Common myeloid progenitor, CD34-positive (primary cell): ENCODE measurements at regions not wholly inside any gene's neighbourhood (a gene's known extent, or its start where the extent isn't known, plus 50 kb on each side); places are given as distances from the start of the nearest gene placed in this dataset.

ENCODE experiments used
- CTCF ChIA-PET: fragments of 350-600 bp; sonication (Branson Sonifier 250); formaldehyde crosslinking; loops from one replicate; lab custom pipeline; 2021; ENCODE audit warnings: antibody characterized with exemption; lab: Charles Lee
- POLR2A ChIA-PET: fragments of 350-600 bp; sonication (Branson Sonifier 250); formaldehyde crosslinking; loops from one replicate; lab custom pipeline; 2021; ENCODE audit warnings: antibody characterized with exemption; lab: Charles Lee
- DNase-seq, 3 donors: peaks; one replicate each; pipeline versions ENCODE4 v3.0.0 to v3.0.0-alpha.2; 2013
- H3K27ac ChIP-seq, 2 experiments: 1 replicate in 1 of 2; 2 replicates in 1 of 2; pipeline ENCODE4 v1.7.0; 2013; ENCODE audit warnings: inconsistent platforms in 2 of 2, low read length in 2 of 2, mild to moderate bottlenecking in 2 of 2, low read depth in 1 of 2, moderate library complexity in 1 of 2; ENCODE audit not compliant: severe bottlenecking in 2 of 2, insufficient read depth in 1 of 2, poor library complexity in 1 of 2
- H3K27me3 ChIP-seq, 5 experiments: replicated peaks in 2 of 5; 1 replicate in 3 of 5; 2 replicates in 2 of 5; pipeline versions ENCODE4 v1.6.1 to v1.7.0; 2013; ENCODE audit warnings: low read length in 4 of 5, mild to moderate bottlenecking in 2 of 5, moderate library complexity in 2 of 5, inconsistent platforms in 1 of 5; ENCODE audit not compliant: insufficient read depth in 5 of 5, control insufficient read depth in 4 of 5
- H3K36me3 ChIP-seq, 4 experiments: 1 replicate in 2 of 4; 2 replicates in 2 of 4; pipeline versions ENCODE4 v1.6.1 to v1.7.0; 2013; ENCODE audit warnings: low read length in 3 of 4, control low read depth in 1 of 4, mild to moderate bottlenecking in 1 of 4; ENCODE audit not compliant: control insufficient read depth in 4 of 4, insufficient read depth in 4 of 4
- H3K4me1 ChIP-seq, 4 experiments: 1 replicate in 3 of 4; 2 replicates in 1 of 4; pipeline versions ENCODE4 v1.6.1 to v1.7.1; 2013; ENCODE audit warnings: low read length in 3 of 4, mild to moderate bottlenecking in 3 of 4, control low read depth in 1 of 4, inconsistent platforms in 1 of 4, moderate library complexity in 1 of 4; ENCODE audit not compliant: control insufficient read depth in 4 of 4, insufficient read depth in 4 of 4; ENCODE audit errors: control extremely low read depth in 1 of 4
- H3K4me3 ChIP-seq, 7 experiments: 1 replicate in 4 of 7; 2 replicates in 3 of 7; pipeline versions ENCODE4 v1.5.1 to v1.7.0; 2013; ENCODE audit warnings: mild to moderate bottlenecking in 7 of 7, low read length in 6 of 7, moderate library complexity in 6 of 7, inconsistent platforms in 2 of 7, low read depth in 2 of 7, control low read depth in 1 of 7; ENCODE audit not compliant: insufficient read depth in 4 of 7, control insufficient read depth in 1 of 7; ENCODE audit errors: extremely low read depth in 1 of 7
- H3K9me3 ChIP-seq, 5 experiments: 1 replicate in 4 of 5; 2 replicates in 1 of 5; pipeline versions ENCODE4 v1.6.1 to v1.7.1; 2013; ENCODE audit warnings: low read length in 4 of 5, mild to moderate bottlenecking in 2 of 5, inconsistent platforms in 1 of 5, low read depth in 1 of 5, moderate library complexity in 1 of 5; ENCODE audit not compliant: control insufficient read depth in 4 of 5, insufficient read depth in 2 of 5; ENCODE audit errors: control extremely low read depth in 1 of 5
- WGBS: methylation state at CpG from one replicate; pipeline ENCODE4 v1.1.5; 2013; ENCODE audit not compliant: insufficient coverage; 5-methylcytosine and 5-hydroxymethylcytosine counted together

DNA sequence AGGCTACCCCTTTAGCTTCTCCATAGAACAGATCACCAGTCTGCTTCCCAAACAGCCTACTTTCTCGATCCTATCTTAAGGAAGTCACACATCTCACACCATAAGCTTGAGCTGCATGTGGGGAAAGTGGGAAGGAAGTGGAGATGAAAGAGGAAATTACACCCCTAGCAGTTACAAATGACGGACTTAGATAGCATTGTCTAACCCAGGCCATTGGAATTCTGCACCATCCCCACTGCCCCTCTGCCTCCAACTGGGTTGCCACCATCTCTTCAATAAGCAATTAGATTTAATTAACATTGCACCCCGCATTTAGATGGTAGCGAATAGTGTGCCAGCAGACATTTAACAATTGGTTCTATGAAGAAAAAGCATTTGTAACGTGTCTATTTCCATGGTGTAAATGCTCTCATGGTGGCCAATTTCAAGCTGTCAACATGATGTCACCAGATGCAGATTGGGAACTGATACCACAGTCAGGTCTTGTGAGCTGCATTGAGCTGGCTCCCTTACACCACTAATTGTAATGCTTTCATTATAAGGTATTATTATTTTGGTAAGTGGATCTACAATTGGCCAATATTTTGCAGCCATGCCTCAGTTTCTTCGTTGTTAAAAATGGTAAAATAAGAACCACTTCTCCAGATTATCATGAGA lies 124.7 kb downstream of the CD24 start:
- WGBS = 69% methylated on average over 4 of the region's 6 CpGs
- DNase-seq = no peak
- H3K4me3 ChIP-seq = no peak overlapping the region
- H3K36me3 ChIP-seq = no peaks in the 10 kb centered on the region
- POLR2A ChIA-PET = no interaction called here
- no peak overlapping the region for H3K27ac ChIP-seq
- CTCF ChIA-PET = no interaction called here
- peaks cover 0 to 2% (median 0%) of the 10 kb centered on the region in 5 experiments for H3K27me3 ChIP-seq
- peaks cover 0 to 7% (median 2%) of the 10 kb centered on the region in 5 experiments for H3K9me3 ChIP-seq
- H3K4me1 ChIP-seq = peaks cover 0 to 9% (median 0%) of the 10 kb centered on the region in 4 experiments

DNA sequence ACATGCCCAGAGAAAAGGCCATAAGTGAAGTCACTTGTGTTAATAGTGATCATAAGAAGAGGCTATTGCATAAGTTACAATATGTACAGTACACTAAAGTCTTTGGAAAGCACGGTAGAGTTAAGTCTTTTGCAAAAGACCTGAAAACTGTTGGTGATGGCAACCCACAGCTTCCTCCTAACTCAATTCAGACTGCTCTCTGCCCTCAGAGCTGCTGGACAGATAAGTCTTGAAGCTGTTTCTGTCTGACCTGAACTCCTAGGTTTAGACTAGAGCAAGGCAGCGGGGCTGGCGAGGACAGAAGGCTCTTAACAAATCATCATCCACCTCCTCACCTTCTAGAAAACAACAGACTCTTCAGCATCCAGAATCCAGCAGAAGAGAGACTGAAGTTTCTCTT lies 125.4 kb downstream of the CD24 start:
- H3K27ac ChIP-seq = peak overlapping the region in 1 of 2 experiments; percentile 31
- H3K36me3 ChIP-seq = no peaks in the 10 kb centered on the region
- DNase-seq = no peak
- ChIA-PET POLR2A (no interaction called here), CTCF (no interaction called here)
- H3K9me3 ChIP-seq = peaks cover 0 to 7% (median 2%) of the 10 kb centered on the region in 5 experiments
- 50% methylated on average over 1 of the region's 3 CpGs for WGBS
- H3K4me3 ChIP-seq = no peak overlapping the region
- H3K27me3 ChIP-seq = peaks cover 0 to 2% (median 0%) of the 10 kb centered on the region in 5 experiments
- H3K4me1 ChIP-seq = peaks cover 0 to 9% (median 0%) of the 10 kb centered on the region in 4 experiments

DNA sequence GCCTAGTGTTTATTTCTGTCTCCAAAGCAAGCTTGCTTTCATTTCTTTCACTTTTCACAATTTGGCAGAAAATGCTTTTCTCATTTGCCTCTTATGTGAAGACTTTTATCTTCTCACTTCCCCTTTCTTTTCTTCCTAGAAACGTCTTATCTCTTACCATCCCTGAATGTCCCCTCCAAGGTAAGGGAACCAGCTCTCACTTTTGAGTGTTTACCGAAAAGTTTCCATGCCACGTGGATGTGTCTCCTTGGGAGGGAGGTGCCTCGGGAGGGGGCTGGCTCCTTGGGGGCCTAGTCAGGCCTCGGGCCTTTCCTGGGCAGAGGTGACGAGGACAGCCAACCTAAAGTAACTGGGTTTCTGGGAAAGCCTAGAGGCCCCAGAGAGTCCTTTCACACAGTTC lies 127.4 kb downstream of the CD24 start:
- WGBS = 98% methylated on average over 5 of the region's 6 CpGs
- peaks cover 0 to 2% (median 0%) of the 10 kb centered on the region in 5 experiments for H3K9me3 ChIP-seq
- H3K4me1 ChIP-seq = peaks cover 0 to 9% (median 0%) of the 10 kb centered on the region in 4 experiments
- CTCF ChIA-PET = no interaction called here
- POLR2A ChIA-PET = no interaction called here
- peak overlapping the region in 1 of 2 experiments; percentile 58 for H3K27ac ChIP-seq
- DNase-seq = no peak
- H3K4me3 ChIP-seq = no peak overlapping the region
- H3K27me3 ChIP-seq = no peaks in the 10 kb centered on the region
- H3K36me3 ChIP-seq = no peaks in the 10 kb centered on the region

DNA sequence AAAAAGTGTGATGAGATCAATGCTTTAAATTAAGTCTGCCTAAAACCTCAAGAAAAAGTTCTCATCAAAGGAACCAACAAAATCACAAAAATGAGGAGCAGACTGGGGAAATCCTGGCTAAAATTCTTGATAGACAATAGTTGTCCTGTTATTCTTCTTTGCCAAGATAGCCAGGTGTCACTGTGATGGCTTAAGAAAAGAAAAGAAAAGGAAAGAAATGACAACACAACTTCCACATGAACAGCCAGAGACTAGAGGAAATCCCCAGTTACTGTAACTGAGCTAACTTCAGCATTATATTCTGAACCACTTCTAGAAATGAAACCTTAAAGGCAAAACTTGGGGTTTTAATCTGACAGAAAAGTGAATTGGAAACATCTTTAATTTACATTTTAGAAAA lies 129.6 kb downstream of the CD24 start:
- ChIA-PET CTCF (no interaction called here), POLR2A (no interaction called here)
- DNase-seq = no peak
- Histone ChIP-seq H3K36me3 (no peaks in the 10 kb centered on the region), H3K4me3 (no peak overlapping the region), H3K9me3 (no peaks in the 10 kb centered on the region), H3K4me1 (peaks cover 0 to 9% (median 0%) of the 10 kb centered on the region in 4 experiments), H3K27ac (no peak overlapping the region), H3K27me3 (no peaks in the 10 kb centered on the region)

DNA sequence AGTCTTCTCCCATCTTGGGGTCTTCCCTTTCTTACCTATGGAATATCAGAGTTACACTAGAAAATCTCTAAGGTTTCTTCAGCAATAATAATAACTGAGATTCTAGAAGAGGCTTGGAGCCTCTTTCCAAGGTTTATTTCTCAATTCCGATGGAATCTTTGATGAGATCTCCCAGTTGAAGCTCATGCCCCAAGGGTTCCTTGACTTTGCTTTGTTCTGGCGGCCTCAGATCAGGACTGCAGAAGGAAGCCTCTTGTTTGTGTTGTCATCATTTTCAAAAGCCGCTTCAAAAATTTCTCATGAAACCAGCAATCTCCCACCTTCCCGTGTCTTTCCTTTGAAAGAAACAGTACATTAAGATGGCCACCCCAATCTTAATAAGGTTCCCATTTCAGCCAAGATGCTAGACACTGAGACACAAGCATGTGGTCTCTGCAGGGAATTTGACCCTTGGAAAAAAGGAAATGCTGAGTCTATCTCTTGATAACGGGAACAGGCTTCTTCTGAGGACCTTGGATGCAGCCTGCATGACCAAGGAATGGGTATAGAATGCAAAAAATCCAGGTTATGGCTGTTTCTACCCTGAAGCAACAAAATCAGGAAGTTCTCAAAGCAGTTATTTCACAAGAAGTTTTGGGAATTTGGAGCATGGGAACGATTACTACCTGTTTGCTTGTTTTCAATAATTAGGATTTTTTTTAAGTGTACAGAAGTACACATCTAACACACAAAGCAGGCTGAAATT lies 141.6 kb downstream of the CD24 start:
- peaks cover 0 to 5% (median 0%) of the 10 kb centered on the region in 5 experiments for H3K27me3 ChIP-seq
- no peaks in the 10 kb centered on the region for H3K4me1 ChIP-seq
- peaks cover 0 to 3% (median 0%) of the 10 kb centered on the region in 5 experiments for H3K9me3 ChIP-seq
- H3K4me3 ChIP-seq = no peak overlapping the region
- no peak overlapping the region for H3K27ac ChIP-seq
- DNase-seq = no peak
- H3K36me3 ChIP-seq = no peaks in the 10 kb centered on the region
- POLR2A ChIA-PET = no interaction called here
- WGBS = 93% methylated on average over 5 of the region's 6 CpGs
- CTCF ChIA-PET = no interaction called here

DNA sequence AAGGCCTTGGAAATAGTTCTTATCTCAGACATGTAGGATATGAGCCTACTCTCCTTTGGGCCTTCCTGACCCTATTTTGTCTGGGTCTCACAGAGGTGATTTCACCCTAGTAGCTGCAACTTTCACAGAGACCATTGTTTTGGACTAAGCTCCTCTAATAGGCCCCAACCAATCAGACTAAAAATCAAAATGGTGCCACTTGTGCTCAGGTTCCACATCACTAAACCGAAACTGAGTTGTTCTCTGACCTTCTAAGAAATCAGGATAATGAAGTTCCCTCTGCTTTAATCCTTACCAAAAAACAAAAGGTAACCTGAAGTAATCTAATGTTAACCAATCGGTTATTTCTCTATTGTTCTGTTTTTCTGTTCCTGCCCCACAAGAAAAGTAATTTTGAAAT lies 143.6 kb downstream of the CD24 start:
- POLR2A ChIA-PET = no interaction called here
- Histone ChIP-seq H3K4me1 (no peaks in the 10 kb centered on the region), H3K27me3 (peaks cover 0 to 2% (median 0%) of the 10 kb centered on the region in 5 experiments), H3K36me3 (no peaks in the 10 kb centered on the region), H3K9me3 (peaks cover 0 to 3% (median 0%) of the 10 kb centered on the region in 5 experiments), H3K4me3 (no peak overlapping the region), H3K27ac (no peak overlapping the region)
- CTCF ChIA-PET = no interaction called here
- no peak for DNase-seq
- 97% methylated on average over 2 of the region's 2 CpGs for WGBS

DNA sequence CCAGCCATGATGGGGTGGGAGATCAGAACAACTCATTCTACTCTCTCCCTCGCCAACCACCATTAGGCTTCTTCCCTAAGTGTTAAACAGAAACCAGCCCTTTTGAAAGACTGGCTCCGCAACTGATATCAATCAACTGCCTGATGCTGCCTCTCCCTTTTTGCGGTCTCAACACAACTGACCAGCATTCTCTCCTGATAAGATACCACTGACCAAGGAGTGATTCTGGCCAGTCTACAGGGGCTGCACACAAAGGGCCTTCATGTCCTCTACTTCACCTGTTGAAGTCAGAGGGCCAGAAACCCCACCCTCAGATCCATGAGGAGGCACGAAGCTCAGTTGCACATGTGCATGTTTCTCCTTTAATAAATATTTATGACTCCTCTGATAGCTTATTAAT lies 145.1 kb downstream of the CD24 start:
- Histone ChIP-seq H3K27me3 (peaks cover 0 to 2% (median 0%) of the 10 kb centered on the region in 5 experiments), H3K9me3 (peaks cover 0 to 3% (median 0%) of the 10 kb centered on the region in 5 experiments), H3K36me3 (no peaks in the 10 kb centered on the region), H3K27ac (no peak overlapping the region), H3K4me3 (no peak overlapping the region), H3K4me1 (no peaks in the 10 kb centered on the region)
- no peak for DNase-seq
- WGBS = 90% methylated on average over 3 of the region's 4 CpGs
- ChIA-PET POLR2A (no interaction called here), CTCF (no interaction called here)
